Activated T-cell treated with anti-CD3 and anti-CD28 coated beads, Interleukin-2, amount 50 U/mL, for 24 hours (primary cell): ENCODE measurements at regions not wholly inside any gene's neighbourhood (a gene's known extent, or its start where the extent isn't known, plus 50 kb on each side); places are given as distances from the start of the nearest gene placed in this dataset.

Source experiments
- DNase-seq: peaks from one replicate; pipeline ENCODE4 v3.0.0-alpha.2; 2020
- H3K27ac Mint-ChIP-seq: 2 replicates; pipeline ENCODE4 v1.8.0; 2020; ENCODE audit warnings: mild to moderate bottlenecking, mixed read lengths
- H3K27me3 Mint-ChIP-seq: 2 replicates; pipeline ENCODE4 v1.8.0; 2020; ENCODE audit warnings: mixed read lengths
- H3K36me3 Mint-ChIP-seq: 2 replicates; pipeline ENCODE4 v1.8.0; 2020; ENCODE audit warnings: low read depth, mixed read lengths
- H3K4me1 Mint-ChIP-seq: 2 replicates; pipeline ENCODE4 v1.8.0; 2020; ENCODE audit warnings: low read depth, mixed read lengths
- H3K4me3 Mint-ChIP-seq: 2 replicates; pipeline ENCODE4 v1.8.0; 2020; ENCODE audit warnings: mild to moderate bottlenecking, moderate library complexity, mixed read lengths
- H3K9me3 Mint-ChIP-seq: 2 replicates; pipeline ENCODE4 v1.8.0; 2020; ENCODE audit warnings: mixed read lengths

GRCh38 chr13:40080676-40081075, 425.2 kb downstream of the COG6 start:
- Mint-ChIP-seq H3K4me1 (peaks cover 12% of the 10 kb centered on the region), H3K9me3 (no peaks in the 10 kb centered on the region), H3K27ac (no peak overlapping the region), H3K27me3 (no peaks in the 10 kb centered on the region), H3K4me3 (no peak overlapping the region), H3K36me3 (no peaks in the 10 kb centered on the region)
- DNase-seq = no peak

GRCh38 chr13:40082639-40083038, 427.2 kb downstream of the COG6 start:
- Mint-ChIP-seq H3K27ac (no peak overlapping the region), H3K4me1 (peaks cover 12% of the 10 kb centered on the region), H3K36me3 (no peaks in the 10 kb centered on the region), H3K9me3 (no peaks in the 10 kb centered on the region), H3K27me3 (no peaks in the 10 kb centered on the region), H3K4me3 (no peak overlapping the region)
- no peak for DNase-seq

GRCh38 chr13:40083841-40084240, 428.4 kb downstream of the COG6 start:
- Mint-ChIP-seq H3K9me3 (no peaks in the 10 kb centered on the region), H3K4me3 (no peak overlapping the region), H3K27me3 (no peaks in the 10 kb centered on the region), H3K4me1 (peaks cover 7% of the 10 kb centered on the region), H3K36me3 (no peaks in the 10 kb centered on the region), H3K27ac (no peak overlapping the region)
- no peak for DNase-seq

- Mint-ChIP-seq H3K27me3 (no peaks in the 10 kb centered on the region), H3K9me3 (no peaks in the 10 kb centered on the region), H3K4me3 (no peak overlapping the region), H3K27ac (no peak overlapping the region), H3K36me3 (no peaks in the 10 kb centered on the region), H3K4me1 (peaks cover 4% of the 10 kb centered on the region)
- DNase-seq = no peak
These were observed 429.5 kb downstream of the COG6 start for GRCh38 chr13:40084934-40085333.

GRCh38 chr13:40087091-40088002, 431.9 kb downstream of the COG6 start:
- peaks cover 4% of the 10 kb centered on the region for H3K4me1 Mint-ChIP-seq
- no peaks in the 10 kb centered on the region for H3K9me3 Mint-ChIP-seq
- no peaks in the 10 kb centered on the region for H3K27me3 Mint-ChIP-seq
- H3K27ac Mint-ChIP-seq = no peak overlapping the region
- no peak overlapping the region for H3K4me3 Mint-ChIP-seq
- no peaks in the 10 kb centered on the region for H3K36me3 Mint-ChIP-seq
- DNase-seq = no peak

GRCh38 chr13:40094056-40094455, 438.6 kb downstream of the COG6 start:
- Mint-ChIP-seq H3K27me3 (no peaks in the 10 kb centered on the region), H3K4me3 (no peak overlapping the region), H3K9me3 (peaks cover 7% of the 10 kb centered on the region), H3K36me3 (peaks cover 3% of the 10 kb centered on the region), H3K27ac (no peak overlapping the region), H3K4me1 (peaks cover 25% of the 10 kb centered on the region)
- no peak for DNase-seq

- no peaks in the 10 kb centered on the region for H3K27me3 Mint-ChIP-seq
- H3K4me3 Mint-ChIP-seq = no peak overlapping the region
- H3K4me1 Mint-ChIP-seq = peaks cover 27% of the 10 kb centered on the region
- no peak for DNase-seq
- peaks cover 12% of the 10 kb centered on the region for H3K9me3 Mint-ChIP-seq
- peaks cover 8% of the 10 kb centered on the region for H3K36me3 Mint-ChIP-seq
- peak overlapping the region; percentile 69 for H3K27ac Mint-ChIP-seq
These were observed 440.4 kb downstream of the COG6 start for GRCh38 chr13:40095695-40096356.

GRCh38 chr13:40096357-40096901, 441.0 kb downstream of the COG6 start:
- peak; percentile 58 for DNase-seq
- H3K4me3 Mint-ChIP-seq = no peak overlapping the region
- H3K27me3 Mint-ChIP-seq = no peaks in the 10 kb centered on the region
- H3K4me1 Mint-ChIP-seq = peaks cover 33% of the 10 kb centered on the region
- peak overlapping the region; percentile 69 for H3K27ac Mint-ChIP-seq
- H3K36me3 Mint-ChIP-seq = peaks cover 8% of the 10 kb centered on the region
- peaks cover 12% of the 10 kb centered on the region for H3K9me3 Mint-ChIP-seq

- Mint-ChIP-seq H3K27ac (no peak overlapping the region), H3K27me3 (no peaks in the 10 kb centered on the region), H3K4me1 (peaks cover 51% of the 10 kb centered on the region), H3K36me3 (peaks cover 8% of the 10 kb centered on the region), H3K9me3 (peaks cover 12% of the 10 kb centered on the region), H3K4me3 (no peak overlapping the region)
- DNase-seq = no peak
These were observed 442.8 kb downstream of the COG6 start for GRCh38 chr13:40098246-40098645.

GRCh38 chr13:40101708-40102359, 446.4 kb downstream of the COG6 start:
- peak; percentile 62 for DNase-seq
- Mint-ChIP-seq H3K27me3 (no peaks in the 10 kb centered on the region), H3K27ac (peak overlapping the region; percentile 98), H3K36me3 (peaks cover 8% of the 10 kb centered on the region), H3K9me3 (peaks cover 16% of the 10 kb centered on the region), H3K4me1 (peaks cover 58% of the 10 kb centered on the region), H3K4me3 (peak overlapping the region; percentile 67)

GRCh38 chr13:40102360-40102727, 446.9 kb downstream of the COG6 start:
- Mint-ChIP-seq H3K27ac (peak overlapping the region; percentile 98), H3K4me1 (peaks cover 58% of the 10 kb centered on the region), H3K27me3 (no peaks in the 10 kb centered on the region), H3K9me3 (peaks cover 16% of the 10 kb centered on the region), H3K36me3 (peaks cover 8% of the 10 kb centered on the region), H3K4me3 (peak overlapping the region; percentile 67)
- no peak for DNase-seq

- peak overlapping the region; percentile 98 for H3K27ac Mint-ChIP-seq
These were observed 447.4 kb downstream of the COG6 start for GRCh38 chr13:40102854-40103253.

GRCh38 chr13:40103864-40104263, 448.4 kb downstream of the COG6 start:
- Mint-ChIP-seq H3K27me3 (no peaks in the 10 kb centered on the region), H3K36me3 (peaks cover 6% of the 10 kb centered on the region), H3K27ac (peak overlapping the region; percentile 98), H3K4me3 (no peak overlapping the region), H3K4me1 (peaks cover 63% of the 10 kb centered on the region), H3K9me3 (peaks cover 10% of the 10 kb centered on the region)
- no peak for DNase-seq

More at GRCh38 chr13:40102854-40103253, 447.4 kb downstream of the COG6 start:
- Mint-ChIP-seq H3K36me3 (peaks cover 8% of the 10 kb centered on the region), H3K4me3 (peak overlapping the region; percentile 67), H3K27me3 (no peaks in the 10 kb centered on the region), H3K4me1 (peaks cover 56% of the 10 kb centered on the region), H3K9me3 (peaks cover 16% of the 10 kb centered on the region)
- DNase-seq = peak; percentile 86

- H3K4me1 Mint-ChIP-seq = peaks cover 75% of the 10 kb centered on the region
- H3K9me3 Mint-ChIP-seq = peaks cover 6% of the 10 kb centered on the region
- no peak overlapping the region for H3K4me3 Mint-ChIP-seq
- peaks cover 2% of the 10 kb centered on the region for H3K36me3 Mint-ChIP-seq
- H3K27ac Mint-ChIP-seq = no peak overlapping the region
- no peak for DNase-seq
- no peaks in the 10 kb centered on the region for H3K27me3 Mint-ChIP-seq
These were observed 449.8 kb downstream of the COG6 start for GRCh38 chr13:40105231-40105630.
